ENCODE measurements at regions not wholly inside any gene's neighbourhood (a gene's known extent, or its start where the extent isn't known, plus 50 kb on each side); places are given as distances from the start of the nearest gene placed in this dataset.
"Not testable (repeated sequence)": the region's sequence is repeated elsewhere in the genome, so short reads cannot be mapped to it uniquely, and the experiment has no call there.

GRCh38 chr18:52244658-52245057 lies 95.3 kb upstream of the DCC start:
- H3K4me1 ChIP-seq (ENCODE audit: control insufficient read depth in 3 of 3, insufficient read depth in 3 of 3, low read length in 3 of 3) = no peaks in the 10 kb centered on the region
- no peaks in the 10 kb centered on the region for H3K27me3 ChIP-seq (ENCODE audit: control insufficient read depth in 3 of 3, insufficient read depth in 3 of 3, low read length in 3 of 3)

GRCh38 chr18:52254367-52254766 lies 85.6 kb upstream of the DCC start:
- no peak overlapping the region for H3K9ac ChIP-seq (ENCODE audit: low read depth in 1 of 3, low read length in 3 of 3)
- H3K4me1 ChIP-seq (ENCODE audit: control insufficient read depth in 3 of 3, insufficient read depth in 3 of 3, low read length in 3 of 3) = no peaks in the 10 kb centered on the region
- no peak overlapping the region for H3K4me3 ChIP-seq (ENCODE audit: low read length in 3 of 3)
- no peaks in the 10 kb centered on the region for H3K36me3 ChIP-seq (ENCODE audit: control insufficient read depth in 3 of 3, insufficient read depth in 3 of 3, low read length in 3 of 3)
- no peak overlapping the region for H3K27ac ChIP-seq (ENCODE audit: low read depth, low read length)
- H3K27me3 ChIP-seq (ENCODE audit: control insufficient read depth in 3 of 3, insufficient read depth in 3 of 3, low read length in 3 of 3) = no peaks in the 10 kb centered on the region
- H3K9me3 ChIP-seq (ENCODE audit: control insufficient read depth in 3 of 3, low read length in 3 of 3) = no peaks in the 10 kb centered on the region

More at GRCh38 chr18:52244658-52245057, 95.3 kb upstream of the DCC start:
- no peak overlapping the region for H3K27ac ChIP-seq (ENCODE audit: low read depth, low read length)
- no peak overlapping the region for H3K9ac ChIP-seq (ENCODE audit: low read depth in 1 of 3, low read length in 3 of 3)
- H3K4me3 ChIP-seq (ENCODE audit: low read length in 3 of 3) = no peak overlapping the region
- H3K36me3 ChIP-seq (ENCODE audit: control insufficient read depth in 3 of 3, insufficient read depth in 3 of 3, low read length in 3 of 3) = no peaks in the 10 kb centered on the region
- H3K9me3 ChIP-seq (ENCODE audit: control insufficient read depth in 3 of 3, low read length in 3 of 3) = no peaks in the 10 kb centered on the region

DNA sequence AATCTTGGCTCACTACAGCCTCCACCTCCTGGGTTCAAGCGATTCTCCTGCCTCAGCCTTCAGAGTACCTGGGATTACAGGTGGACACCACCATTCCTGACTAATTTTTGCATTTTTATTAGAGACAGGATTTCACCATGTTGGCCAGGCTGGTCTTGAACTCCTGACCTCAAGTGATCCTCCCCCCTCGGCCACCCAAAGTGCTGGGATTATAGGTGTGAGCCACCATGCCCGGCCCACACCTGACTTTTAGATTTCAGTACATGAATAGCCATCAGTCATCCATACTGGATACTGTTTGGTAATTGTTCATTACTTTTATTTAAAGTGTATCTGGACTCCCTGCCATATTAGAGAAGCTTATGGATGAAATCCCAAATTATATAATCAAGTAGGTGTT lies 82.6 kb upstream of the DCC start:
- H3K4me3 ChIP-seq (ENCODE audit: low read length in 3 of 3); H3K36me3 ChIP-seq (ENCODE audit: control insufficient read depth in 3 of 3, insufficient read depth in 3 of 3, low read length in 3 of 3); H3K27me3 ChIP-seq (ENCODE audit: control insufficient read depth in 3 of 3, insufficient read depth in 3 of 3, low read length in 3 of 3); H3K9me3 ChIP-seq (ENCODE audit: control insufficient read depth in 3 of 3, low read length in 3 of 3); H3K4me1 ChIP-seq (ENCODE audit: control insufficient read depth in 3 of 3, insufficient read depth in 3 of 3, low read length in 3 of 3); H3K9ac ChIP-seq (ENCODE audit: low read depth in 1 of 3, low read length in 3 of 3); H3K27ac ChIP-seq (ENCODE audit: low read depth, low read length): not testable (repeated sequence)

GRCh38 chr18:52275817-52276216 lies 64.2 kb upstream of the DCC start:
- Histone ChIP-seq H3K9me3 (ENCODE audit: control insufficient read depth in 3 of 3, low read length in 3 of 3) (no peaks in the 10 kb centered on the region), H3K4me1 (ENCODE audit: control insufficient read depth in 3 of 3, insufficient read depth in 3 of 3, low read length in 3 of 3) (no peaks in the 10 kb centered on the region), H3K27ac (ENCODE audit: low read depth, low read length) (no peak overlapping the region), H3K9ac (ENCODE audit: low read depth in 1 of 3, low read length in 3 of 3) (no peak overlapping the region), H3K4me3 (ENCODE audit: low read length in 3 of 3) (no peak overlapping the region), H3K27me3 (ENCODE audit: control insufficient read depth in 3 of 3, insufficient read depth in 3 of 3, low read length in 3 of 3) (no peaks in the 10 kb centered on the region), H3K36me3 (ENCODE audit: control insufficient read depth in 3 of 3, insufficient read depth in 3 of 3, low read length in 3 of 3) (no peaks in the 10 kb centered on the region)

- no peak overlapping the region for H3K4me3 ChIP-seq (ENCODE audit: low read length in 3 of 3)
These were observed 62.2 kb upstream of the DCC start for GRCh38 chr18:52277785-52278184.

DNA sequence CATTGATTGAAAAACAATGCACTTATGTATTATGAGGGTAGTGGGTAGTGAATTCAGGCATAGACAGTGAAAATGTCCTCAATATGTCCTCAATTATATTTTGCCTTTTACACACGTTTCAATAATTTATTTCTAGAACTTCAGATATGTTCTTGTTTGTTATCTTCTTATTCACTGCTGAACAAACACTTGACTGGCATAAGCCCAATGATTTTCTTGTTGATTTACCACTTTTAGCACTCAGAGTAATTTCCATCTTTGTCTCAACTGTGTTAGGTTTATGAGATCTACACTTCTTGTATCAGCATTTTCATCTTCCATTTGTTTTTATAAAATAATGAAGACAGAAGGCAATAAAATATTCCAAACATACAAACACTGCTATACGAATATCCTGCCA lies 61.8 kb upstream of the DCC start:
- H3K27ac ChIP-seq (ENCODE audit: low read depth, low read length) = no peak overlapping the region
- H3K36me3 ChIP-seq (ENCODE audit: control insufficient read depth in 3 of 3, insufficient read depth in 3 of 3, low read length in 3 of 3) = no peaks in the 10 kb centered on the region
- H3K9ac ChIP-seq (ENCODE audit: low read depth in 1 of 3, low read length in 3 of 3) = no peak overlapping the region
- H3K9me3 ChIP-seq (ENCODE audit: control insufficient read depth in 3 of 3, low read length in 3 of 3) = no peaks in the 10 kb centered on the region
- no peaks in the 10 kb centered on the region for H3K4me1 ChIP-seq (ENCODE audit: control insufficient read depth in 3 of 3, insufficient read depth in 3 of 3, low read length in 3 of 3)
- no peak overlapping the region for H3K4me3 ChIP-seq (ENCODE audit: low read length in 3 of 3)
- no peaks in the 10 kb centered on the region for H3K27me3 ChIP-seq (ENCODE audit: control insufficient read depth in 3 of 3, insufficient read depth in 3 of 3, low read length in 3 of 3)

More at GRCh38 chr18:52277785-52278184, 62.2 kb upstream of the DCC start:
- Histone ChIP-seq H3K27ac (ENCODE audit: low read depth, low read length) (no peak overlapping the region), H3K27me3 (ENCODE audit: control insufficient read depth in 3 of 3, insufficient read depth in 3 of 3, low read length in 3 of 3) (no peaks in the 10 kb centered on the region), H3K9ac (ENCODE audit: low read depth in 1 of 3, low read length in 3 of 3) (no peak overlapping the region), H3K36me3 (ENCODE audit: control insufficient read depth in 3 of 3, insufficient read depth in 3 of 3, low read length in 3 of 3) (no peaks in the 10 kb centered on the region), H3K4me1 (ENCODE audit: control insufficient read depth in 3 of 3, insufficient read depth in 3 of 3, low read length in 3 of 3) (no peaks in the 10 kb centered on the region), H3K9me3 (ENCODE audit: control insufficient read depth in 3 of 3, low read length in 3 of 3) (no peaks in the 10 kb centered on the region)

- Histone ChIP-seq H3K4me3 (ENCODE audit: low read length in 3 of 3) (no peak overlapping the region), H3K9ac (ENCODE audit: low read depth in 1 of 3, low read length in 3 of 3) (no peak overlapping the region), H3K27me3 (ENCODE audit: control insufficient read depth in 3 of 3, insufficient read depth in 3 of 3, low read length in 3 of 3) (no peaks in the 10 kb centered on the region), H3K27ac (ENCODE audit: low read depth, low read length) (no peak overlapping the region), H3K36me3 (ENCODE audit: control insufficient read depth in 3 of 3, insufficient read depth in 3 of 3, low read length in 3 of 3) (no peaks in the 10 kb centered on the region), H3K4me1 (ENCODE audit: control insufficient read depth in 3 of 3, insufficient read depth in 3 of 3, low read length in 3 of 3) (no peaks in the 10 kb centered on the region), H3K9me3 (ENCODE audit: control insufficient read depth in 3 of 3, low read length in 3 of 3) (no peaks in the 10 kb centered on the region)
These were observed 59.3 kb upstream of the DCC start for GRCh38 chr18:52280702-52281101.

GRCh38 chr18:52283927-52284326 lies 56.1 kb upstream of the DCC start:
- no peaks in the 10 kb centered on the region for H3K9me3 ChIP-seq (ENCODE audit: control insufficient read depth in 3 of 3, low read length in 3 of 3)
- peaks cover 0 to 2% (median 0%) of the 10 kb centered on the region in 3 donors for H3K27me3 ChIP-seq (ENCODE audit: control insufficient read depth in 3 of 3, insufficient read depth in 3 of 3, low read length in 3 of 3)
- H3K9ac ChIP-seq (ENCODE audit: low read depth in 1 of 3, low read length in 3 of 3) = no peak overlapping the region
- no peaks in the 10 kb centered on the region for H3K36me3 ChIP-seq (ENCODE audit: control insufficient read depth in 3 of 3, insufficient read depth in 3 of 3, low read length in 3 of 3)
- no peak overlapping the region for H3K4me3 ChIP-seq (ENCODE audit: low read length in 3 of 3)
- H3K4me1 ChIP-seq (ENCODE audit: control insufficient read depth in 3 of 3, insufficient read depth in 3 of 3, low read length in 3 of 3) = no peaks in the 10 kb centered on the region
- no peak overlapping the region for H3K27ac ChIP-seq (ENCODE audit: low read depth, low read length)

DNA sequence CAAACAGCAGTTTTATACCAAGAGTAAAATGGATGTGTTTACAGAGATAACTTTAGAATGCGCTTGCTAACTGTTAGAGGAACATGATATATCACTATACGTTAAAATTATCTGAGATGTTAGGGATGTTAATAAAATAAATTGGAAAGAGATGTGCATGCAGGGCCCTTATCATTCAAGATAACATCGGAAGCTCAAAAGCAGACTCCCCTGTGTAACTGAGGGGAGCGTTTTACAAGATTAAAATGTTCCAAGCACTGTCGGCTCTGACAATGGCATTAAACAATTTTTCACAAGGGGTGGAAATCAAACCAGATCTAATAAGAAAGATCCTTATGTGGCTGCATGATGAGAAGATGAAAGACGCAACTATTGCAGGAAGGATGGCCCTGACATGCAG lies 53.3 kb upstream of the DCC start:
- peaks cover 0 to 2% (median 0%) of the 10 kb centered on the region in 3 donors for H3K27me3 ChIP-seq (ENCODE audit: control insufficient read depth in 3 of 3, insufficient read depth in 3 of 3, low read length in 3 of 3)
- H3K4me1 ChIP-seq (ENCODE audit: control insufficient read depth in 3 of 3, insufficient read depth in 3 of 3, low read length in 3 of 3) = no peaks in the 10 kb centered on the region
- H3K27ac ChIP-seq (ENCODE audit: low read depth, low read length) = no peak overlapping the region
- no peaks in the 10 kb centered on the region for H3K36me3 ChIP-seq (ENCODE audit: control insufficient read depth in 3 of 3, insufficient read depth in 3 of 3, low read length in 3 of 3)
- H3K4me3 ChIP-seq (ENCODE audit: low read length in 3 of 3) = no peak overlapping the region
- H3K9ac ChIP-seq (ENCODE audit: low read depth in 1 of 3, low read length in 3 of 3) = no peak overlapping the region
- H3K9me3 ChIP-seq (ENCODE audit: control insufficient read depth in 3 of 3, low read length in 3 of 3) = no peaks in the 10 kb centered on the region

- H3K27me3 ChIP-seq (ENCODE audit: control insufficient read depth in 3 of 3, insufficient read depth in 3 of 3, low read length in 3 of 3) = peaks cover 0 to 2% (median 0%) of the 10 kb centered on the region in 3 donors
- H3K27ac ChIP-seq (ENCODE audit: low read depth, low read length) = no peak overlapping the region
- no peaks in the 10 kb centered on the region for H3K36me3 ChIP-seq (ENCODE audit: control insufficient read depth in 3 of 3, insufficient read depth in 3 of 3, low read length in 3 of 3)
- no peaks in the 10 kb centered on the region for H3K4me1 ChIP-seq (ENCODE audit: control insufficient read depth in 3 of 3, insufficient read depth in 3 of 3, low read length in 3 of 3)
- H3K9me3 ChIP-seq (ENCODE audit: control insufficient read depth in 3 of 3, low read length in 3 of 3) = no peaks in the 10 kb centered on the region
- H3K4me3 ChIP-seq (ENCODE audit: low read length in 3 of 3) = no peak overlapping the region
- H3K9ac ChIP-seq (ENCODE audit: low read depth in 1 of 3, low read length in 3 of 3) = no peak overlapping the region
These were observed 52.8 kb upstream of the DCC start for GRCh38 chr18:52287151-52287550.
